HG03064 (cell line): ENCODE measurements at regions not wholly inside any gene's neighbourhood (a gene's known extent, or its start where the extent isn't known, plus 50 kb on each side); places are given as distances from the start of the nearest gene placed in this dataset.
"Not testable (repeated sequence)": the region's sequence is repeated elsewhere in the genome, so short reads cannot be mapped to it uniquely, and the experiment has no call there.

Experiments
- ATAC-seq: cut with Tn5 transposase; IDR thresholded peaks from one replicate; pipeline ENCODE4 v1.9.1; 2021; ENCODE audit warnings: low read depth; ENCODE audit not compliant: unreplicated experiment

GRCh38 chr1:163471779-163472650 lies 150.3 kb downstream of the NUF2 start:
- ATAC-seq = no peak

GRCh38 chr1:163472651-163473248 lies 151.0 kb downstream of the NUF2 start:
- no peak for ATAC-seq

- ATAC-seq = no peak
Measured at GRCh38 chr1:163477276-163477830, 155.6 kb downstream of the NUF2 start.

GRCh38 chr1:163498391-163499330 lies 176.9 kb downstream of the NUF2 start:
- ATAC-seq = not testable (repeated sequence)

- ATAC-seq = no peak
Measured at GRCh38 chr1:163504331-163504978, 182.7 kb downstream of the NUF2 start.

GRCh38 chr1:163509114-163509513 lies 187.4 kb downstream of the NUF2 start:
- ATAC-seq = no peak

- no peak for ATAC-seq
Measured at GRCh38 chr1:163512349-163512989, 190.7 kb downstream of the NUF2 start.

- no peak for ATAC-seq
Measured at GRCh38 chr1:163523375-163524029, 201.7 kb downstream of the NUF2 start.

- ATAC-seq = no peak
Measured at GRCh38 chr1:163528710-163529348, 207.1 kb downstream of the NUF2 start.

- ATAC-seq = no peak
Measured at GRCh38 chr1:163531345-163531744, 209.6 kb downstream of the NUF2 start.

- ATAC-seq = no peak
Measured at GRCh38 chr1:163535401-163535800, 213.6 kb downstream of the NUF2 start.

- no peak for ATAC-seq
Measured at GRCh38 chr1:163535807-163536206, 214.1 kb downstream of the NUF2 start.

- ATAC-seq = no peak
Measured at GRCh38 chr1:163537809-163538208, 216.1 kb downstream of the NUF2 start.

GRCh38 chr1:163538667-163539066 lies 216.9 kb downstream of the NUF2 start:
- no peak for ATAC-seq

- no peak for ATAC-seq
Measured at GRCh38 chr1:163540727-163541126, 219.0 kb downstream of the NUF2 start.

- ATAC-seq = no peak
Measured at GRCh38 chr1:163544441-163544840, 222.7 kb downstream of the NUF2 start.

- no peak for ATAC-seq
Measured at GRCh38 chr1:163558162-163558561, 236.4 kb downstream of the NUF2 start.

GRCh38 chr1:163561580-163562295 lies 240.0 kb downstream of the NUF2 start:
- ATAC-seq = no peak
